Activated CD4-positive, alpha-beta T cell treated with anti-CD3 and anti-CD28 coated beads, Interleukin-2, amount 50 U/mL, for 16 hours (primary cell): ENCODE measurements at regions not wholly inside any gene's neighbourhood (a gene's known extent, or its start where the extent isn't known, plus 50 kb on each side); places are given as distances from the start of the nearest gene placed in this dataset.

ENCODE experiments used
- DNase-seq: peaks from one replicate; pipeline ENCODE4 v3.0.0-alpha.2; 2020

- DNase-seq, result no peak
Observed at GRCh38 chr6:129778793-129779192, 68.8 kb upstream of the ARHGAP18 start.

GRCh38 chr6:129777371-129777770 lies 67.4 kb upstream of the ARHGAP18 start:
- no peak for DNase-seq

GRCh38 chr6:129776542-129777330 lies 66.8 kb upstream of the ARHGAP18 start:
- no peak for DNase-seq

- DNase-seq, result peak; percentile 46
Observed at GRCh38 chr6:129774697-129775447, 64.9 kb upstream of the ARHGAP18 start.

GRCh38 chr6:129773304-129773703 lies 63.3 kb upstream of the ARHGAP18 start:
- DNase-seq, result no peak

- DNase-seq, result no peak
Observed at GRCh38 chr6:129771678-129772077, 61.7 kb upstream of the ARHGAP18 start.

GRCh38 chr6:129767776-129768485 lies 58.0 kb upstream of the ARHGAP18 start:
- DNase-seq, result no peak

- peak; percentile 85 for DNase-seq
Observed at GRCh38 chr6:129766959-129767728, 57.2 kb upstream of the ARHGAP18 start.

- no peak for DNase-seq
Observed at GRCh38 chr6:129764761-129765407, 54.9 kb upstream of the ARHGAP18 start.

- no peak for DNase-seq
Observed at GRCh38 chr6:129759796-129760605, 50.0 kb upstream of the ARHGAP18 start.
